Right kidney (tissue), 1 donor: ENCODE measurements at regions not wholly inside any gene's neighbourhood (a gene's known extent, or its start where the extent isn't known, plus 50 kb on each side); places are given as distances from the start of the nearest gene placed in this dataset.
"Not testable (repeated sequence)": the region's sequence is repeated elsewhere in the genome, so short reads cannot be mapped to it uniquely, and the experiment has no call there.

ENCODE experiments used
- DNase-seq: peaks from one replicate; pipeline ENCODE4 v3.0.0-alpha.2; 2016

DNA sequence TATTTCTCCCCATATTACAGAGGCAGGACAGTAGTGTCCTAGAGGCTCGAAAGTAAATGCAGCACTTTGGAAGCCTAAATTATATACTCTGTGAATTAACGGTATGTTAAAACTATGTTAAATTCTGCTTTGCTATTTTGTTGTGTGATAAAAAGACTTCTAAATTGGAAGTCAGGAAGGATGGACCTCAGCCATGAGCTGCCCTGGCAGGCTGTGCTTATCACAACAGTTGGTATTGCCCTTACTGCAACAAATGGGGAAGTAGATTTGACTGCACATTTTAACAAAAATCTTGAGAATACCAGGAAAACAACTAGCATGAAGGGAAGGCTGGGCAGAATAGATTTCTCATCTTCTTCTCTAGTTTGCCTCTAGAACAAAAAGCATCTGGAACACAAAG lies 706.6 kb downstream of the SI start:
- DNase-seq, result no peak

DNA sequence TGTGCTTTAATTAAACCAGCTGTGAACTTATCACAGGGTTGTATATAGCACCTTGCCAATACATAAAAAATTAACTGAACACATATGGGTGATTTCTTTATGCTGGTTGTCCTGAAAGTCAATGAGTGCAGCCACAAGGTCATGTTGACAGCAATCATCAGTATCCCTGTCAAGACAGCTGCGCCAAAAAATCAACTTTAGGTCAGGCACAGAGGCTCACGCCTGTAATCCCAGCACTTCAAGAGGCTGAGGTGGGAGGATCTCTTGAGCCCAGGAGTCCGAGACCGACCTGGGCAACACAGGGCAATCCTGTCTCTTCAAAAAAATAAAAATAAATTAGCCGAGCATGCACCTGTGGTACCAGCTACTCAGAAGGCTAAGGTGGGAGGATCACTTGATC lies 707.3 kb downstream of the SI start:
- DNase-seq, result no peak

- DNase-seq, result no peak
Observed at GRCh38 chr3:164365242-164365641, 713.1 kb downstream of the SI start.

GRCh38 chr3:164364111-164364510 lies 714.2 kb downstream of the SI start:
- no peak for DNase-seq

DNA sequence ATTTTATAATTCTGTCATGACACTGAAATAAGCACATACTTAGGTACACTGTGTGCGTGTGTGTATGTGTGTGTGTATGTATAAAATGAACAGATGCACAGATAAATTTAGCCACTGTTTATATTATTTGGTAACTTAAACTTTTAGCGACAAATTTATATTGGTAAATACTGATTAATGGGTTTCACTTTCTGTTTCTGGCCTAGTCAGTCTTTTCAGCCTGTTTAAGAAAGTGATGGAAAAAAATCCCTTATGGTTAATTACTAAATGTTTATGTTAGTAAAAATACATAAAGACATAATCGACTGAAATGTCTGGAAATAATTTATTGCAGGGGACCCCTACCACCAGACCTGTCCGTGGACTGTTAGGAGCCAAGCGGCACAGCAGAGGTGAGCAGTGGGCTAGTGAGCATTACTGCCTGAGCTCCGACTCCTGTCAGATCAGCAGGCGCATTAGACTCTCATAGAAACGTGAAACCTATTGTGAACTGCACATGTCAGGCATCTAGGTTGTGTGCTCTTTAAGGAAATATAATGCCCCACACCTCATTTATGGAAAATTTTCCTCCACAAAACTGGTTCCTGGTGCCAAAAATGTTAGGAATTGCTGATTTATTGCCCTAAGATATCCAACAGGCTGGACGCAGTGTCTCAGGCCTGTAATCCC lies 717.4 kb downstream of the SI start:
- DNase-seq, result no peak

- no peak for DNase-seq
Observed at GRCh38 chr3:164360078-164360578, 718.2 kb downstream of the SI start.

- DNase-seq, result no peak
Observed at GRCh38 chr3:164352991-164353390, 725.3 kb downstream of the SI start.

GRCh38 chr3:164351131-164351530 lies 727.2 kb downstream of the SI start:
- DNase-seq, result no peak

GRCh38 chr3:164342206-164342605 lies 736.1 kb downstream of the SI start:
- not testable (repeated sequence) for DNase-seq

GRCh38 chr3:164341086-164341485 lies 737.2 kb downstream of the SI start:
- DNase-seq, result no peak

GRCh38 chr3:164340273-164340672 lies 738.0 kb downstream of the SI start:
- no peak for DNase-seq

GRCh38 chr3:164332831-164333802 lies 745.2 kb downstream of the SI start:
- DNase-seq, result no peak

- no peak for DNase-seq
Observed at GRCh38 chr3:164326714-164327113, 751.6 kb downstream of the SI start.

- DNase-seq, result no peak
Observed at GRCh38 chr3:164320962-164321361, 757.3 kb downstream of the SI start.

DNA sequence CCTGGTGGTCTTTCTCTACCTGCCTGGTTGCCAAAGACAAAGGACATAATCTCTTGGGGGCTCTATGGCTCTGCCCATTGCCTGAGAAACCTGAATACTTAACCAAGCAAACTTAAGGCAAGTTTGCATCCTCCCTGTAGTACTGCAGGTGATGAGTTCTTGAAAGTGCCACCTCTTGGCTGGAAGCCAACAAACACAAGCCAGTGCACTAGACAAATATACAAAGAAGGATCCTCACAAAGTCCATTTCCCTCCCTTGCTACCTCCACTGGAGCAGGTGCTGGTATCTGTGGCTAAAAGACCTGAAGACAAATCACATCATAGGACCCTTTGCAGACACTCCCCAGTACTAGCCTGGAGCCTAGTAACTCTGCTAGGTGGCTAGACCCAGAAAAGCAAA lies 772.3 kb downstream of the SI start:
- DNase-seq, result no peak

- DNase-seq, result no peak
Observed at GRCh38 chr3:164303894-164304293, 774.4 kb downstream of the SI start.

DNA sequence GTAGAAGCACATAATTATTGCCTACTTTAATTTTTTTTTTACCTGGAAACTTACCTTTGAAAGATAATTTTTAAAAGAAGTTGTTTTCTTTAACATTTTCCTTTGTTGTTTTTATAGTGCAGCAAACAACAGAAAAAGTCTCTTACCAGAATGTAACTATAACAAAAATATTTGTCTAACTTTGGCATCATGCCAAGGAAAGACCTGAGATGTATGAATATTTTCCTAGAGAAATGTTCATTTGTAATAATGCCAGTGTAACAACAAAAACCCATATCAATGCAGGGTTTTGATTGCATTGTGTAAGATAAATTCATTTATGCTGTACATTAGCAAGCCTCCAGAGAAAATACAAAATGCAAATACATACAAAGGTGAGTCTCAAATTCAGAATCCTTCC lies 775.7 kb downstream of the SI start:
- no peak for DNase-seq

- not testable (repeated sequence) for DNase-seq
Observed at GRCh38 chr3:164291486-164291885, 786.8 kb downstream of the SI start.

- DNase-seq, result no peak
Observed at GRCh38 chr3:164278550-164278949, 799.7 kb downstream of the SI start.

DNA sequence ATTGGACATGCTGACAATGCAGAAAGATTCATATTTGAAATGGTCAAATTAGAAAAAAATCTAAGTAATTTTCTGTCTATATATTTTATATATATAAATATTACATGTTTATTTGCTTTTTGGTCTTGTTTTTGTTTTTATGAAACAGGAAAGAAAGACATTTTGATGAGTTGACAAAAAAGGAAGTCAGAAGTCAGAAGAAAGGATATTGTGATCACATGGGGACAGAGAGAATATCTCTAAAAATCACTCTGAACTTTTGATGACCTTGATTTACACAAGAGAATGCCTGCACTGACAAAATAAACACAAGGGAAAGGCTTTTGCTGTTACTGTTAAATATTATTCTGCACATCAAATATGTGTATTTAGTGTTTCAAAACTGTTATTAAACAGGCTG lies 811.2 kb downstream of the SI start:
- DNase-seq, result no peak

GRCh38 chr3:164250923-164251322 lies 827.4 kb downstream of the SI start:
- no peak for DNase-seq

DNA sequence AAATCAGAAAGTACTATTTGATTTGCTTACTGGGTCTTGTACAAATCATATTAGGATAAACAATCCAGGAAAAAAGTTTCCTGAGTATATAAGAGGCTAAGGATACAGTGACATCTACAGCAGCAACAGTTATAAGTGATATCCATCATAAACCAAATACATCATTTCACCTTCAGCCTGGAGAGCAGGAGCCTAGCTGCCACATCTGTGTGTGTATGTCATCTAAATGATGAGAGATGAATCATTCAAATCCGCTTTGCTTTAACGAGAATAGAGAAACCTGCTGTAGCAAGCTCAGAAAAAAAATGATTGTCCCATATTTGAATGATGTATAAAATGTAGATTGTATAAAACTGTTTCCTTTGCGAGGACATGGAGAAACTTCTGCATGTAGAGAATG lies 841.4 kb downstream of the SI start:
- no peak for DNase-seq

DNA sequence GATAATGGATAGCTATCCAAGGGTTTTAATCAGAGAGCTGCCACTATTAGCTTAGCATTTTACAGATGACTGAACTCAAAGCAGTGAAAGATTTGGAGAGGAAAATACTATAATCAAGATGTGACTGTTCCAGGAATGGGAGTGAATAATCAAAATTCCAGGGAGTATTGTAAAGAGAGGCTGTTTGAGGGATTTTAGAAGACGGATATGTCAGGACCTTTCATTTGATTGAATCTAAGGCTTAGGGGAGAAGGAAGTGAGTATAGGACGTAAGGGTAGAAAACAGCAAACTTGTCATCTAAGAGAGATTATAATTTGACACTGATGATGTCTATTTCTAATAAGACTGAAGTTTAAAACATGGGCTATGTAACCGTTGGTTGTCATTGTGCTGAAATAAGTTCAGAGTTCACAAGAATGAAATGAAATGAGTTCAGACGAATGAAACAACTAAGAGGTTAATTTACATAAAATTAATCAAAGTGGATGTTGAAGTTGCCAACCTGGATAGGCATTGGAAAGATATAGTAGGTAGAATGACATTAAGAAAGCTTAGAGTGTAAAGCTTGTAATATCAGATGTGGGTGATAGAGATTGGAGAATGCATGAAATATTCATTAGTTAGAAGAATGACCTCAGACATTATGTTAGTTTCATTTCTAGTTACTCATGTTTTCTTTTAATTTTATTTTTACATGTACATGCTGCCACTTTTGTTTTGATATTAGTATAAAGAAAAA lies 842.8 kb downstream of the SI start:
- DNase-seq, result no peak
